ENCODE measurements at regions not wholly inside any gene's neighbourhood (a gene's known extent, or its start where the extent isn't known, plus 50 kb on each side); places are given as distances from the start of the nearest gene placed in this dataset.

- intact Hi-C loops (cut with DNase I) = no loop called here
- WGBS, 2 donors = 80 to 87% methylated on average over 6 of the region's 6 CpGs
- no peak overlapping the region for H3K4me3 ChIP-seq
Observed at GRCh38 chr9:124099860-124100259, 88.3 kb downstream of the LHX2 start.

DNA sequence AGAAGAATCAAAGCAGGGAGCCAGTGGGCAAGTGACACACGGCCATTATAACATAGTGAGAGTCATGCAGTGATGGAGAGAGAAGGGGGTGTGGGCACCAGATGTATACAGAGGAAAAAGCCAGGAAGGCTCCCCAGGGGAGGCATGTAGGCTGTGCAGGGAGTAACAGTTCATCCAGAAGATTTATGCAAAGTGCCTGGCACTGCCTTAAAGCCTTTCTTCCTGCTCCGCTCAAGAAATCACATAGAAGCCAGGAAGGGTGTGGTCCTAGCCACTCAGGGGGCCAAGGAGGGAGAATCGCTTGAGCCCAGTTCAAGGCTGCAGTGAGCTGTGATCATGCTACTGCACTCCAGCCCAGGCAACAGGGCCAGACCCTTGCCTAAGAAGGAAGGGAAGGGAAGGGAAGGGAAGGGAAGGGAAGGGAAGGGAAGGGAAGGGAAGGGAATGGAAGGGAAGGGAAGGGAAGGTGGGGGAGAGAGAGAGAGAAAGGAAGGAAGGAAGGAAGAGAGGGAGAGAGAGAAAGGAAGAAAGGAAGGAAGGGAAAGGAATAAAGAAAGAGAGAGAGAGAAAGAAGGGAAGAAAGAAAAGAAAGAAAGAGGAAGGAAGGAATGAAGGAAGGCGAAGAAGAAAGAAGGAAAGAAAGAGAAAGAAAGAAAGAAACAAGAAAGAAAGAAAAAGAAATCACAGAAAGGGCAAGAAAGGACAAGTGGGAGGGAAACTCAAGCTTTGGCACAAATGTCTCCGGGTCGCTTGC, 89.8 kb downstream of the LHX2 start:
- H3K27me3 ChIP-seq = peaks cover 0 to 19% (median 0%) of the 10 kb centered on the region in 3 donors
- H3K4me3 ChIP-seq = no peak overlapping the region
- H3K27ac ChIP-seq = no peak overlapping the region
- intact Hi-C loops (cut with DNase I) = no loop called here
- DNase-seq = no peak
- H3K36me3 ChIP-seq = no peaks in the 10 kb centered on the region
- no peaks in the 10 kb centered on the region for H3K9me3 ChIP-seq
- H3K4me1 ChIP-seq = no peaks in the 10 kb centered on the region
- TF ChIP-seq POLR2AphosphoS5 (IDR thresholded peaks at IDR 0.05) = no peak
- WGBS, 2 donors = 46 to 66% methylated on average over 6 of the region's 6 CpGs

More at GRCh38 chr9:124099860-124100259, 88.3 kb downstream of the LHX2 start:
- Histone ChIP-seq H3K27ac (no peak overlapping the region), H3K36me3 (no peaks in the 10 kb centered on the region), H3K27me3 (peaks cover 0 to 19% (median 0%) of the 10 kb centered on the region in 3 donors), H3K4me1 (no peaks in the 10 kb centered on the region), H3K9me3 (no peaks in the 10 kb centered on the region)
- no peak for DNase-seq
- TF ChIP-seq POLR2AphosphoS5 (IDR thresholded peaks at IDR 0.05) = no peak
- TF ChIP-seq, protein P1, sequence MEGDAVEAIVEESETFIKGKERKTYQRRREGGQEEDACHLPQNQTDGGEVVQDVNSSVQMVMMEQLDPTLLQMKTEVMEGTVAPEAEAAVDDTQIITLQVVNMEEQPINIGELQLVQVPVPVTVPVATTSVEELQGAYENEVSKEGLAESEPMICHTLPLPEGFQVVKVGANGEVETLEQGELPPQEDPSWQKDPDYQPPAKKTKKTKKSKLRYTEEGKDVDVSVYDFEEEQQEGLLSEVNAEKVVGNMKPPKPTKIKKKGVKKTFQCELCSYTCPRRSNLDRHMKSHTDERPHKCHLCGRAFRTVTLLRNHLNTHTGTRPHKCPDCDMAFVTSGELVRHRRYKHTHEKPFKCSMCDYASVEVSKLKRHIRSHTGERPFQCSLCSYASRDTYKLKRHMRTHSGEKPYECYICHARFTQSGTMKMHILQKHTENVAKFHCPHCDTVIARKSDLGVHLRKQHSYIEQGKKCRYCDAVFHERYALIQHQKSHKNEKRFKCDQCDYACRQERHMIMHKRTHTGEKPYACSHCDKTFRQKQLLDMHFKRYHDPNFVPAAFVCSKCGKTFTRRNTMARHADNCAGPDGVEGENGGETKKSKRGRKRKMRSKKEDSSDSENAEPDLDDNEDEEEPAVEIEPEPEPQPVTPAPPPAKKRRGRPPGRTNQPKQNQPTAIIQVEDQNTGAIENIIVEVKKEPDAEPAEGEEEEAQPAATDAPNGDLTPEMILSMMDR (IDR thresholded peaks at IDR 0.05) = no peak
- TF ChIP-seq EP300 (IDR thresholded peaks at IDR 0.05) = no peak
- TF ChIP-seq POLR2A (IDR thresholded peaks at IDR 0.05) = no peak

- WGBS, 2 donors = 35 to 46% methylated on average over 7 of the region's 7 CpGs
- TF ChIP-seq, protein P1 (IDR thresholded peaks at IDR 0.05) = no peak
- no peak for TF ChIP-seq POLR2A (IDR thresholded peaks at IDR 0.05)
- no peak for TF ChIP-seq EP300 (IDR thresholded peaks at IDR 0.05)
- no peak for TF ChIP-seq POLR2AphosphoS5 (IDR thresholded peaks at IDR 0.05)
- intact Hi-C loops (cut with DNase I) = no loop called here
- no peaks in the 10 kb centered on the region for H3K4me1 ChIP-seq
- peaks cover 0 to 19% (median 0%) of the 10 kb centered on the region in 3 donors for H3K27me3 ChIP-seq
- no peak for DNase-seq
- no peaks in the 10 kb centered on the region for H3K9me3 ChIP-seq
- H3K4me3 ChIP-seq = no peak overlapping the region
- no peak overlapping the region for H3K27ac ChIP-seq
- no peaks in the 10 kb centered on the region for H3K36me3 ChIP-seq
Observed at GRCh38 chr9:124101969-124102345, 90.4 kb downstream of the LHX2 start.

GRCh38 chr9:124102363-124102762, 90.8 kb downstream of the LHX2 start:
- no peak for TF ChIP-seq EP300 (IDR thresholded peaks at IDR 0.05)
- TF ChIP-seq POLR2A (IDR thresholded peaks at IDR 0.05) = no peak
- TF ChIP-seq POLR2AphosphoS5 (IDR thresholded peaks at IDR 0.05) = no peak
- TF ChIP-seq, protein P1 (IDR thresholded peaks at IDR 0.05) = no peak
- Histone ChIP-seq H3K27ac (no peak overlapping the region), H3K27me3 (peaks cover 0 to 23% (median 0%) of the 10 kb centered on the region in 3 donors), H3K36me3 (no peaks in the 10 kb centered on the region), H3K4me1 (no peaks in the 10 kb centered on the region), H3K9me3 (no peaks in the 10 kb centered on the region), H3K4me3 (no peak overlapping the region)
- no peak for DNase-seq
- intact Hi-C loops (cut with DNase I) = no loop called here
- WGBS, 2 donors = 14 to 36% methylated on average over 3 of the region's 3 CpGs

DNA sequence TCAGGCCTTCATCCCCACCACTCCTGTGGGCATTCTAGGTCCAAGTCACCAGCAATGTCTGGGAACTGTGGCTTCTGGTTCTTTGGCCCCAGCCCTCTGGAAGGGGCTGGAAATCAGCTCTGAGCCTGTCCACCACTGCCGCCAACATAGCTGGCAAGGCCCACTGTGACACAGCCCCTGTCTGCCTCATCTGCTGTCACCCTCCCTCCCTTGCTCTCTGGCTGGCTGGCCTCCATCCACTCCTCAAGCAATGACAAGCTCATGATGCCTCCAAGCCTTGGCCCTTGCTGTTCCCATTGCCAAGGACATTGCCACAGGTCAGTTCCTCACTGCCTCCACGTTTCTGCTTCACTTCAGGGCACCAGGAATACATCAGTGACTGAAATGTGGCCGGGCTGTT, 93.7 kb downstream of the LHX2 start:
- intact Hi-C loops (cut with DNase I) = no loop called here
- TF ChIP-seq POLR2A (IDR thresholded peaks at IDR 0.05) = no peak
- TF ChIP-seq, protein P1 (IDR thresholded peaks at IDR 0.05) = no peak
- no peak for TF ChIP-seq EP300 (IDR thresholded peaks at IDR 0.05)
- TF ChIP-seq POLR2AphosphoS5 (IDR thresholded peaks at IDR 0.05) = no peak
- 73 to 75% methylated on average over 3 of the region's 3 CpGs for WGBS, 2 donors

More for the DNA sequence above, 93.7 kb downstream of the LHX2 start:
- H3K4me1 ChIP-seq = no peaks in the 10 kb centered on the region
- no peaks in the 10 kb centered on the region for H3K36me3 ChIP-seq
- H3K4me3 ChIP-seq = no peak overlapping the region
- DNase-seq = no peak
- no peak overlapping the region for H3K27ac ChIP-seq
- peaks cover 0 to 4% (median 0%) of the 10 kb centered on the region in 3 donors for H3K27me3 ChIP-seq
- no peaks in the 10 kb centered on the region for H3K9me3 ChIP-seq

Data from sigmoid colon (tissue), 6 donors.